Activated naive CD4-positive, alpha-beta T cell treated with anti-CD3 and anti-CD28 coated beads, Interleukin-2, amount 50 U/mL, for 24 hours (primary cell): ENCODE measurements at regions not wholly inside any gene's neighbourhood (a gene's known extent, or its start where the extent isn't known, plus 50 kb on each side); places are given as distances from the start of the nearest gene placed in this dataset.

ENCODE experiments used
- H3K27ac Mint-ChIP-seq: one replicate; pipeline ENCODE4 v1.8.0; 2021; ENCODE audit warnings: mild to moderate bottlenecking, mixed read lengths
- H3K27me3 Mint-ChIP-seq: one replicate; pipeline ENCODE4 v1.8.0; 2021; ENCODE audit warnings: mixed read lengths
- H3K36me3 Mint-ChIP-seq: one replicate; pipeline ENCODE4 v1.8.0; 2021; ENCODE audit warnings: mixed read lengths
- H3K4me1 Mint-ChIP-seq: one replicate; pipeline ENCODE4 v1.8.0; 2021; ENCODE audit warnings: mixed read lengths
- H3K4me3 Mint-ChIP-seq: one replicate; pipeline ENCODE4 v1.8.0; 2021; ENCODE audit warnings: mild to moderate bottlenecking, mixed read lengths
- H3K9me3 Mint-ChIP-seq: one replicate; pipeline ENCODE4 v1.8.0; 2021; ENCODE audit warnings: mixed read lengths

GRCh38 chr1:116254776-116255175 lies 118.3 kb upstream of the ATP1A1 start:
- no peaks in the 10 kb centered on the region for H3K27me3 Mint-ChIP-seq
- H3K4me3 Mint-ChIP-seq: no peak overlapping the region
- no peak overlapping the region for H3K27ac Mint-ChIP-seq
- peaks cover 23% of the 10 kb centered on the region for H3K4me1 Mint-ChIP-seq
- H3K36me3 Mint-ChIP-seq: no peaks in the 10 kb centered on the region
- no peaks in the 10 kb centered on the region for H3K9me3 Mint-ChIP-seq

- Mint-ChIP-seq H3K27ac (no peak overlapping the region), H3K27me3 (no peaks in the 10 kb centered on the region), H3K4me1 (peaks cover 30% of the 10 kb centered on the region), H3K36me3 (no peaks in the 10 kb centered on the region), H3K9me3 (no peaks in the 10 kb centered on the region), H3K4me3 (no peak overlapping the region)
These were observed 117.4 kb upstream of the ATP1A1 start for GRCh38 chr1:116255486-116256285.

- H3K27ac Mint-ChIP-seq: no peak overlapping the region
- no peaks in the 10 kb centered on the region for H3K27me3 Mint-ChIP-seq
- H3K4me3 Mint-ChIP-seq: no peak overlapping the region
- H3K9me3 Mint-ChIP-seq: no peaks in the 10 kb centered on the region
- H3K4me1 Mint-ChIP-seq: peaks cover 36% of the 10 kb centered on the region
- no peaks in the 10 kb centered on the region for H3K36me3 Mint-ChIP-seq
These were observed 116.8 kb upstream of the ATP1A1 start for GRCh38 chr1:116256286-116256649.

GRCh38 chr1:116256875-116257274 lies 116.2 kb upstream of the ATP1A1 start:
- Mint-ChIP-seq H3K36me3 (no peaks in the 10 kb centered on the region), H3K9me3 (no peaks in the 10 kb centered on the region), H3K4me1 (peaks cover 42% of the 10 kb centered on the region), H3K27me3 (no peaks in the 10 kb centered on the region), H3K4me3 (no peak overlapping the region), H3K27ac (no peak overlapping the region)

GRCh38 chr1:116257341-116257767 lies 115.7 kb upstream of the ATP1A1 start:
- H3K36me3 Mint-ChIP-seq: no peaks in the 10 kb centered on the region
- no peaks in the 10 kb centered on the region for H3K9me3 Mint-ChIP-seq
- H3K27me3 Mint-ChIP-seq: no peaks in the 10 kb centered on the region
- H3K4me1 Mint-ChIP-seq: peaks cover 45% of the 10 kb centered on the region
- no peak overlapping the region for H3K4me3 Mint-ChIP-seq
- H3K27ac Mint-ChIP-seq: no peak overlapping the region

GRCh38 chr1:116257836-116258235 lies 115.2 kb upstream of the ATP1A1 start:
- H3K4me1 Mint-ChIP-seq: peaks cover 49% of the 10 kb centered on the region
- no peaks in the 10 kb centered on the region for H3K36me3 Mint-ChIP-seq

GRCh38 chr1:116258668-116259419 lies 114.2 kb upstream of the ATP1A1 start:
- Mint-ChIP-seq H3K9me3 (no peaks in the 10 kb centered on the region), H3K36me3 (no peaks in the 10 kb centered on the region), H3K27me3 (no peaks in the 10 kb centered on the region), H3K4me3 (no peak overlapping the region), H3K27ac (no peak overlapping the region), H3K4me1 (peaks cover 53% of the 10 kb centered on the region)

More at GRCh38 chr1:116257836-116258235, 115.2 kb upstream of the ATP1A1 start:
- Mint-ChIP-seq H3K27ac (no peak overlapping the region), H3K9me3 (no peaks in the 10 kb centered on the region), H3K4me3 (no peak overlapping the region), H3K27me3 (no peaks in the 10 kb centered on the region)

GRCh38 chr1:116259663-116260062 lies 113.4 kb upstream of the ATP1A1 start:
- H3K4me1 Mint-ChIP-seq: peaks cover 53% of the 10 kb centered on the region
- no peaks in the 10 kb centered on the region for H3K9me3 Mint-ChIP-seq
- no peak overlapping the region for H3K4me3 Mint-ChIP-seq
- H3K27ac Mint-ChIP-seq: no peak overlapping the region
- no peaks in the 10 kb centered on the region for H3K36me3 Mint-ChIP-seq
- H3K27me3 Mint-ChIP-seq: no peaks in the 10 kb centered on the region

GRCh38 chr1:116260115-116260514 lies 112.9 kb upstream of the ATP1A1 start:
- Mint-ChIP-seq H3K9me3 (no peaks in the 10 kb centered on the region), H3K27ac (peak overlapping the region; percentile 24), H3K27me3 (no peaks in the 10 kb centered on the region), H3K4me3 (no peak overlapping the region), H3K4me1 (peaks cover 48% of the 10 kb centered on the region), H3K36me3 (no peaks in the 10 kb centered on the region)

GRCh38 chr1:116260621-116261020 lies 112.4 kb upstream of the ATP1A1 start:
- no peaks in the 10 kb centered on the region for H3K9me3 Mint-ChIP-seq
- no peaks in the 10 kb centered on the region for H3K27me3 Mint-ChIP-seq
- peak overlapping the region; percentile 24 for H3K27ac Mint-ChIP-seq
- peaks cover 43% of the 10 kb centered on the region for H3K4me1 Mint-ChIP-seq
- H3K36me3 Mint-ChIP-seq: no peaks in the 10 kb centered on the region
- H3K4me3 Mint-ChIP-seq: no peak overlapping the region

- Mint-ChIP-seq H3K9me3 (no peaks in the 10 kb centered on the region), H3K36me3 (no peaks in the 10 kb centered on the region), H3K27ac (no peak overlapping the region), H3K4me1 (peaks cover 46% of the 10 kb centered on the region), H3K27me3 (no peaks in the 10 kb centered on the region), H3K4me3 (no peak overlapping the region)
These were observed 111.8 kb upstream of the ATP1A1 start for GRCh38 chr1:116261227-116261626.

- Mint-ChIP-seq H3K4me1 (peaks cover 45% of the 10 kb centered on the region), H3K36me3 (no peaks in the 10 kb centered on the region), H3K27ac (no peak overlapping the region), H3K9me3 (no peaks in the 10 kb centered on the region), H3K4me3 (no peak overlapping the region), H3K27me3 (no peaks in the 10 kb centered on the region)
These were observed 110.6 kb upstream of the ATP1A1 start for GRCh38 chr1:116262207-116262994.

GRCh38 chr1:116262995-116263385 lies 110.1 kb upstream of the ATP1A1 start:
- Mint-ChIP-seq H3K9me3 (no peaks in the 10 kb centered on the region), H3K36me3 (no peaks in the 10 kb centered on the region), H3K27ac (no peak overlapping the region), H3K4me1 (peaks cover 51% of the 10 kb centered on the region), H3K4me3 (no peak overlapping the region), H3K27me3 (no peaks in the 10 kb centered on the region)

- no peak overlapping the region for H3K4me3 Mint-ChIP-seq
- H3K9me3 Mint-ChIP-seq: no peaks in the 10 kb centered on the region
- no peak overlapping the region for H3K27ac Mint-ChIP-seq
- no peaks in the 10 kb centered on the region for H3K36me3 Mint-ChIP-seq
- peaks cover 51% of the 10 kb centered on the region for H3K4me1 Mint-ChIP-seq
- no peaks in the 10 kb centered on the region for H3K27me3 Mint-ChIP-seq
These were observed 106.8 kb upstream of the ATP1A1 start for GRCh38 chr1:116265931-116266863.

GRCh38 chr1:116266864-116267212 lies 106.2 kb upstream of the ATP1A1 start:
- H3K4me3 Mint-ChIP-seq: no peak overlapping the region
- H3K4me1 Mint-ChIP-seq: peaks cover 45% of the 10 kb centered on the region
- no peaks in the 10 kb centered on the region for H3K9me3 Mint-ChIP-seq
- H3K27ac Mint-ChIP-seq: no peak overlapping the region
- no peaks in the 10 kb centered on the region for H3K27me3 Mint-ChIP-seq
- H3K36me3 Mint-ChIP-seq: no peaks in the 10 kb centered on the region
